ENCODE measurements at regions not wholly inside any gene's neighbourhood (a gene's known extent, or its start where the extent isn't known, plus 50 kb on each side); places are given as distances from the start of the nearest gene placed in this dataset.

DNA sequence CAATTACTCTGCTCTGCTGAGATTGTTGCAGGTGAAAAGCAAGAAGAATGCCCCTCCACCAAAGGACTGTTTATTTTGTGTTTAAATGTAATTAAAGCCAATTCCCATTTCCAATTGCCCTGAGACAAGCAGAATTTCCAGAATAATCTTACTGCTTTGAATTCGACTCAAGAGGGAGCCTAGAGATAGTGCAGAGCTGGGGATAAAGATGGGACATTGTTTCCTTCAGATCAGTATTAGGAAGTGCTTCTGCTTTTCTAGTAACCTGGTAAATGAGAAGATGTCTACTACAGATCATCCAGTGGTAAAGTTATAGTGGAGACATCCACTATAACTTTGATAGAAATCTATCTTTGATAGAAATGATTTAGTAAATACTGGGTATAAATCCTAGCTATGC lies 326.9 kb downstream of the UBE3D start:
- no peak for DNase-seq (ENCODE audit: low read depth)

DNA sequence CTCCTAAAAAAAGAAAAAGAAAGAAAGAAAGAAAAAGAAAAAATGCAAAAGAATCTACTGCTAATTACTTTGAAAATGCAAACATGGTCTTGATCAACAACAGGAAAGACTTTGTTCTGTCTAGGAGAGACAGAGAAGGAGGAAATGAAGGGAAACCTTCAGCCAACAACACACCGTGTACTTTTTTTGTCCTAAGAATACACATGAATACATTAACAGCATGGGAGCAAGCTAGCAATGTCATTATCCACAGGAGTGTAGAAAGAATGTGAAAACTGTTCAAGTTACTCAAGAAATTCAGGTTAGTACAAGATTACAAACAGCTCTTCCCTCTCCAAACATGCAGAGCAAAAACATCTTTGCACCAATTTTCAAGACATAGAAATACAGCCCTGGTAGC lies 326.3 kb downstream of the UBE3D start:
- DNase-seq (ENCODE audit: low read depth) = peak; percentile 45

- peak; percentile 9 for DNase-seq (ENCODE audit: low read depth)
Observed at GRCh38 chr6:82740072-82740471, 325.6 kb downstream of the UBE3D start.

DNA sequence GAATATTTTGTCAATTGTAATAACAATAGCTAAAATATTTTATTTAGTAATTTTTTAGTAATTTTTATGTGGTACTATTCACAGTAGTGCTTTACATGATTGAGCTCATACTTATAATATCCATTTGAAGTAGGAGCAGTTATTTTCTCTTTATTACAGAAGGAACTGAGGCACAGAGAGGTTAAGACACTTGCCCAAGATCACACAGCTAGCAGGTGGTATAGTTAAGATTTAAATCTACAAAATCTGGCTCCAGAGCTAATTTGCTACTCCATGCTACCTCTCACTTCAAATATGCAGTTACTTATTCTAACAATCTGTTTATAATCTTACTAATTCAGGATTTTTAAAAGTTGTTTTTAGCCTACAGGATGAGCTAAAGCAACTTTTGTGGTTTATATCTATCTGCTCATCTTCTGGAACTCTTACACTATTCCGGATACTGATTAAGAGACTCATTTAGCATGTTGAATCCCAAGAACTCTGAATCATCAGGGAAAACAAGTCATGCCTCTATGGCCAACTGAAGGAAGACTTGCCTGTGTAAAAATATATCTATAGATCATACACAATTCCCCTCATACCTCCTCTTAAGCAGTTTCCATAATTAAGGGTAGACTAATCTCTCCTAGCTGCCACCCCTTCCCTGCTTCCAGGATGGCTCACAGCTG lies 324.2 kb downstream of the UBE3D start:
- DNase-seq (ENCODE audit: low read depth) = no peak

DNA sequence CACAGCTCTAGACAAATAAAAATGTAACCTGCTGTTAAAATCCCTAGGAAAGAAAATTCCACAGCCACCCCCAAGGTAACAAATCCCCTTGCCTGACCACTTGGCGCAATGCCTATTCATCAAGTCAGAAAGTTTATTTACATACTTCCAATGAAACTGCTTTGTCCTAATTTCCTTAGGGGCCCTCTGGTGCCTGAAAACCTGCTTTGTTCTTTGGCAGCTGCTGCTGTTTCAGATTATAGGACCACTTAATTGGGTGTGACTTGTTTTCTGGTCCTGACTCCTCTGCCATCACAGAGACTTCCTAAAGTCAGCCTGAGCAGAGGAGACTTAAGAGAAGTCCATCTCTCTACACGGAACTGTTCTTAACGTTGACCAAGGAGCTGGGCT lies 323.6 kb downstream of the UBE3D start:
- DNase-seq (ENCODE audit: low read depth) = no peak

DNA sequence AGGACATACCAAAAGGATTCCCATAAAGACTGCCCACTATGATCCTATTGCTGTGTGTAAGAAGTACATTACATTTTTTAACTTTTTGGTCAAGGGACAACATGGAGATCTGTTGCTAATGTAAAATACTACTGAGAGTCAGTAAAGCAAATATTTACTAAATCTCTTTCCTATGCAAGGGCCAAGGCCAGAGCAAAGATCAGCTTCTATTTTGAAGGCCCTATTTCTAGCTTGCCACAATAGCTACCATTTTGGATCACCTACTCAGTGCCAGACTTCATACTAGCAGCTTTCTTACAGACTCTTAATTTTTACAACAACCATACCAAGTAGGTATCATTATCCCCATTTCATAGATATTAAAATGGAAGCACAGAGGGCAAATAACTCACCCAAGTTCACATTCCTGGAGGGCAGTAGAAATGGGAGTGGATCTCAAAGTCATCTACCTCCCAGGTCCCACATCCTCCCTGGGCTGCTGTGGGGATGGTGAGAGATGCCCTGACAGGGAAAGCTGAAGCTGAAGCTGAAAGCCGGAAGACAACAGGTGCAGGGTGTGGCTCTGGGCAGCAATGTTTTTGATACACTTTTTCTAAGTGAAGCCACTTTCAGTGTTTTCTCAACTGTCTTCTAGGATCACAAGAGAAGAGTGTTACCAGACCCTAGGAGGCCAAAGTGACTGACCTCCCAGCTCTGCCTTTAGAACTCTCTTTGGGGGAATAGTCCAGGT lies 321.2 kb downstream of the UBE3D start:
- DNase-seq (ENCODE audit: low read depth) = no peak

- DNase-seq (ENCODE audit: low read depth) = no peak
Observed at GRCh38 chr6:82750556-82750955, 315.1 kb downstream of the UBE3D start.

- DNase-seq (ENCODE audit: low read depth) = no peak
Observed at GRCh38 chr6:82751718-82752117, 313.9 kb downstream of the UBE3D start.

GRCh38 chr6:82761674-82762345 lies 303.8 kb downstream of the UBE3D start:
- DNase-seq (ENCODE audit: low read depth) = no peak

DNA sequence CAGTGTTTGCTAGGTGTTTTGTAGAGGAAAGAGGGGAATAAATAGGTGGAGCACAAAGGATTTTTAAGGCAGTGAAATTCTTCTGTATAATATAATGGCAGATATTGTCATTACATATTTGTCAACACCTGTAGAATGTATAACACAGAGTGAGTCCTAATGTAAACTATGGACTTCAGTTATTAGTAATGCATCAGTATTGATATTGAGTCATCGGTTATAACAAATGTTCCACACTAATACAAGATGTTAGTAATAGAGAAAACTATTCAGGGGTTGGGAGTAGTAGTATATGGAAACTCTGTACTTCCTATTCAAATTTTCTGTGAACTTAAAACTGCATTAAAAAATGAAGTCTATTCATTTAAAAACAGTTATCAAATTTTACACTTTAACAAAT lies 299.2 kb downstream of the UBE3D start:
- no peak for DNase-seq (ENCODE audit: low read depth)

- DNase-seq (ENCODE audit: low read depth) = no peak
Observed at GRCh38 chr6:82767037-82767436, 298.6 kb downstream of the UBE3D start.

DNA sequence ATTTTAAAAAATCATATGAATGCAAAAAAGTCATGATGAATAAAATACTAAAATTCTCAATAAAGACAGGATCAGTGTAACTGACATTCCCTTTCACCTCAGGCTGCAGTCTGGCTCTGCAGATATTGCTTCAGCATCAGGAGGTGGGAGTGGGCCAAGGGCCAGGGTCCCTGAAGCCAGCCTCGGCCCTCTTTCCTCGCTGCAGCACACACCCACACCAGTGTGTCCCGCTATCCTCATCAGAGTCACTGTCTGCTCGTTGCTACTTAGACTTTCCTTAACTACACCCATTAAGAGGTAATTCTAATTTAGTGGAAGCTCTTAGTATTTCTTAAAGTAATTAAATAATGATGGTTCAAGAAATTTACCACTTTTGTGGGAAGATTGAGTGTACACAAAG lies 298.2 kb downstream of the UBE3D start:
- no peak for DNase-seq (ENCODE audit: low read depth)

GRCh38 chr6:82772851-82773717 lies 292.6 kb downstream of the UBE3D start:
- DNase-seq (ENCODE audit: low read depth) = no peak

DNA sequence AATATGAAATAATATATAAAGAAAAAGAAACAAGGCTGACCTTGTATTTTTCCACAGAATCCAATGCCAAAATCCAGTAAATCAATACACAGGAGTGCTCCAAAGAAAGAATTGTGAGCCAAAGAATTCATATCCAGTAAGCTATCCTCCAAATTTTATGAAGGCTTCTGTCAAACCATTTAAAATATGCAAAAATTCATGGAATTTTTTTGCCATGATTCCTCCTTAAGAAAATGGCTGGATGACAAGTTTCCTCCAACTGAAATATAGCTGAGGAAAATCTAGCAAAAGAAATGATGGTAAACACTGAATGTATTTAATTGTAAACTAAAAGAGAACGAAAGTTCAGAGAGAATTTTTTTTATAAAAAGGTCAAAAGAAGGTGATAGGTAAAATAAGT lies 290.3 kb downstream of the UBE3D start:
- DNase-seq (ENCODE audit: low read depth) = no peak

DNA sequence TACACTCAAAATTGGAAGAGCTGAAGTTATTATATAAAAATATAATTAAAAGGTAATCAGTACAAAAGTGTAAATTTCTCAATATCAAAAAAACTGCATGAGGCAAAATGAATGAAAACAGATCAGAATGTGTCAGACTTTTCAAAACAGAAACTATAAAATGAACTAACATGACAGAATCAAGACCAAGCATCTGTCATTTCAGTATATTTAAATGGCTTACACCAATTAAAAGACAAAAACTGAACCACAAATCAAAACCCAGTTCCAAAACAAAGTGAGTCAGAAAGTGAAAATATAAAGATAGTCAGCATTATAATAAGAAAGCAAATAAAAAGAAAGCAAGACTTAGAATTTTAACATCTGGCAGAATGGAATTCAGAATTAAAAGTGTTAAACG lies 289.7 kb downstream of the UBE3D start:
- DNase-seq (ENCODE audit: low read depth) = no peak

GRCh38 chr6:82779041-82779440 lies 286.6 kb downstream of the UBE3D start:
- no peak for DNase-seq (ENCODE audit: low read depth)

GRCh38 chr6:82780334-82780733 lies 285.3 kb downstream of the UBE3D start:
- no peak for DNase-seq (ENCODE audit: low read depth)

GRCh38 chr6:82781620-82782204 lies 283.9 kb downstream of the UBE3D start:
- DNase-seq (ENCODE audit: low read depth) = no peak

DNA sequence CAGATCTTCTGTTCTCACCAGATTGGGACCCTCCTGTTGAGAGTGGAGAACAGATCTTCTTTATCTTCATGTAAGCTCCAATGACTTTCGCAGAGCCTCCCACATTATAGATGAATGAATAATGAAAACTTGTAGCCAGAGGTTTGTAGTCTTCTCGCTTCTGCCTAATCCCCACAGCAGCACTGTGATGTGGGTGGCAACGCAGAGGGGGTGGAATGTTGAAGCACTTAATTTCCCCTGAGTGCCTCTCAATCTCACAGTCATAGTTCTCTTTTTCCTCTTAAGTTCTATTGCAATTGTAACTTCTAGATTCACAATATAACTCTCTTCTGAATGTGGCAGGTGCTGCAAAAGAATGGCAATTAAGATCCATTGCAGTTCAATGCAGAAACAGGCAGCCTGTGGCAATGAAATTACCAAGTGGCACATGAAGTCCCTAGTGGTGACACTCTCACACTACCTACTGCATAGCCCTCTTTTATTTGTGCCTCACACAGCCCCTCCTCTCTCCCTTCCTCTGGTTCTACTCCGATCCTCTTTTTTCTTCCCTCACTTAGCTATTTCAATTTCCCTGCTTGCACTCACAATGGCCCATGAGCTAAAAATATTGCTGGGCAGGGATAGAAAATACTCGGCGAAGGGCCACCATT lies 281.9 kb downstream of the UBE3D start:
- peak; percentile 3 for DNase-seq (ENCODE audit: low read depth)

DNA sequence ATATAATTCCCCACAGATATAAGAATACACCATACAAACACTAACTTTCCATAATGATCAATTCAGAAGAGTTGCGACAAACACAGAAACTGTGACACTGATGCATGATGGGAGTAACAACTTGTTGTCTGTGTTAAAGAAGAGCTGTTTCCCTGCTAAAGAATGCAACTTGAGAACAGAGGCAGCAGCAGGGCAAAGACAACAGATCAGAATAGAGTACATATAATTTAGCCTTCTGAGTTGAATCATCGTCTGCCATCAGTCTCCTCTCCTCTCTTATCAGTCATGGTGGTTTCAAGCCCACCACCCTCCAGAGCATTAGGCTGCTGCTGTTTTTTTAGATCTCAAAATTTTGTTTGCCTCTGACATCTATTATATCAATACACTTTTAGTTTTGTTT lies 280.4 kb downstream of the UBE3D start:
- DNase-seq (ENCODE audit: low read depth) = no peak

DNA sequence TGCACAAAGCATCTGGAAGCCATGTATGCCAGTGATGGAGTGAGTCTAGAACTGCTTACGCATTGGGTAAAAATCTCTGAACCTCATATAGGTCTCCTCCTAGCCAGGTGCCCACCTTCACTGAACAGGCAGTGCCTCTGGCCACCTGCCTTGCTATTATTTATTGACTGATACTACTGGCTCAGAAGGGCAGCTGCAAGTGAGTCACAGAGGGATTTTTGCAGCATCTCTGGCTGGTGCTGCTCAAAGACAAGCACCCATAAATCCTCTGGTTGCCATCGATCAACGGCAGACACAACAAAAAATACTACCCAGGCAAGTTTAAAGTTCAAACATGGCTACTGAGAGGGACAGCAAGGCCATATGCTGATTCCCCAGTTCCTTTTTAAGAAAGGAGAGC lies 279.4 kb downstream of the UBE3D start:
- peak; percentile 28 for DNase-seq (ENCODE audit: low read depth)

All from renal cortical epithelial cell (primary cell).